Epidermal melanocyte (primary cell): ENCODE measurements at regions not wholly inside any gene's neighbourhood (a gene's known extent, or its start where the extent isn't known, plus 50 kb on each side); places are given as distances from the start of the nearest gene placed in this dataset.

Source experiments
- DNase-seq: peaks from one replicate; pipeline ENCODE4 v3.0.0; 2011; ENCODE audit warnings: low spot score; ENCODE audit not compliant: insufficient read length

GRCh38 chr1:200253774-200254495 lies 155.9 kb downstream of the ZNF281 start:
- no peak for DNase-seq

GRCh38 chr1:200252531-200252930 lies 157.3 kb downstream of the ZNF281 start:
- no peak for DNase-seq

- DNase-seq = no peak
Measured at GRCh38 chr1:200250469-200250868, 159.4 kb downstream of the ZNF281 start.

- DNase-seq = no peak
Measured at GRCh38 chr1:200248541-200248940, 161.3 kb downstream of the ZNF281 start.

GRCh38 chr1:200247518-200247917 lies 162.3 kb downstream of the ZNF281 start:
- DNase-seq = no peak

GRCh38 chr1:200245473-200245872 lies 164.4 kb downstream of the ZNF281 start:
- DNase-seq = no peak

GRCh38 chr1:200243042-200243437 lies 166.8 kb downstream of the ZNF281 start:
- DNase-seq = no peak

GRCh38 chr1:200242110-200243041 lies 167.5 kb downstream of the ZNF281 start:
- DNase-seq = no peak

GRCh38 chr1:200240656-200241055 lies 169.2 kb downstream of the ZNF281 start:
- DNase-seq = no peak

- no peak for DNase-seq
Measured at GRCh38 chr1:200238311-200238710, 171.5 kb downstream of the ZNF281 start.

GRCh38 chr1:200237066-200237465 lies 172.8 kb downstream of the ZNF281 start:
- no peak for DNase-seq

GRCh38 chr1:200234938-200235337 lies 174.9 kb downstream of the ZNF281 start:
- no peak for DNase-seq

GRCh38 chr1:200233393-200233792 lies 176.4 kb downstream of the ZNF281 start:
- DNase-seq = no peak

GRCh38 chr1:200231787-200232231 lies 178.0 kb downstream of the ZNF281 start:
- DNase-seq = no peak

- DNase-seq = no peak
Measured at GRCh38 chr1:200230671-200231070, 179.2 kb downstream of the ZNF281 start.

- no peak for DNase-seq
Measured at GRCh38 chr1:200228486-200228885, 181.3 kb downstream of the ZNF281 start.

- DNase-seq = no peak
Measured at GRCh38 chr1:200228081-200228480, 181.8 kb downstream of the ZNF281 start.
